SK-N-MC (cell line): ENCODE measurements at regions not wholly inside any gene's neighbourhood (a gene's known extent, or its start where the extent isn't known, plus 50 kb on each side); places are given as distances from the start of the nearest gene placed in this dataset.

ENCODE experiments used
- DNase-seq: peaks from one replicate; pipeline ENCODE4 v3.0.0-alpha.2; 2011; ENCODE audit warnings: low read depth, low spot score
- H3K27ac ChIP-seq: fragments of 200-600 bp; sonication (generic); 2 replicates; pipeline ENCODE4 v1.5.1; 2016; ENCODE audit warnings: mixed run types
- H3K36me3 ChIP-seq: fragments of 200-600 bp; sonication (generic); 2 replicates; pipeline ENCODE4 v1.6.1; 2017; ENCODE audit warnings: antibody characterized with exemption, low read length, mixed read lengths; ENCODE audit not compliant: insufficient read depth
- H3K4me3 ChIP-seq: fragments of 200-600 bp; sonication (generic); 2 replicates; pipeline ENCODE4 v1.5.1; 2016
- H3K9ac ChIP-seq: fragments of 200-600 bp; sonication (generic); 2 replicates; pipeline ENCODE4 v1.8.0; 2017; ENCODE audit warnings: mixed run types, mixed read lengths; ENCODE audit not compliant: insufficient read length
- H3K9me3 ChIP-seq: fragments of 200-600 bp; sonication (generic); 2 replicates; pipeline ENCODE4 v1.6.1; 2017; ENCODE audit warnings: low read depth, mild to moderate bottlenecking, antibody characterized with exemption, low read length, moderate library complexity, mixed read lengths
- EZH2 ChIP-seq: fragments of 200-600 bp; sonication (generic); IDR thresholded peaks from one replicate; pipeline ENCODE4 v1.6.1; 2017; ENCODE audit warnings: antibody characterized with exemption
- FOXP2 ChIP-seq: optimal IDR thresholded peaks from 2 replicates; pipeline ENCODE3; 2011; ENCODE audit warnings: mild to moderate bottlenecking, moderate library complexity; ENCODE audit not compliant: insufficient read depth; ENCODE audit errors: extremely low read length, control extremely low read depth
- POLR2AphosphoS5 ChIP-seq: IDR thresholded peaks from 2 replicates; pipeline ENCODE4 v1.6.1; 2012; ENCODE audit warnings: mild to moderate bottlenecking, low read depth, low read length, borderline replicate concordance

- H3K9ac ChIP-seq, result no peak overlapping the region
These were observed 127.4 kb upstream of the SFRP2 start for GRCh38 chr4:153916273-153916755.

DNA sequence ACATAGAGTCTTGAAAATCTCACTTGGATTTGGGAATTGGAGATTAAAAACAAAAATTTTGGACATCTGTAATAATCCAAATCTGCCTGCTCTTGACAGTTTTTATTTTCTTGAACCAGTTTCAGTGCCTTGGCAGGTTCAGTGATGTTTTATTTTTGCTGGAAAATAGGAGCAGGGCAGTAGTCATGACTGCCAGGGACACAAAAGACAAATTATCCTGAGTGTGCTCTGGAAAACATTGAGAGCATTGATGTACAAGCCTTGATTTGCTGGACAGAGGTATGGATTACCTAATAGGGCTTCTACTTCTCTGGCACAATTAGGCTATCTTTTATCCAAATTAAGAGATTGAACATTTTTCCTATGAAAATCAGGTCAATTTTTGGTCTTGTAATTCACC lies 123.4 kb upstream of the SFRP2 start:
- TF ChIP-seq EZH2 (no peak), POLR2AphosphoS5 (no peak), FOXP2 (no peak)
- no peaks in the 10 kb centered on the region for H3K36me3 ChIP-seq
- no peak for DNase-seq
- H3K27ac ChIP-seq, result no peak overlapping the region
- no peaks in the 10 kb centered on the region for H3K9me3 ChIP-seq
- H3K4me3 ChIP-seq, result no peak overlapping the region
- no peak overlapping the region for H3K9ac ChIP-seq

More at GRCh38 chr4:153916273-153916755, 127.4 kb upstream of the SFRP2 start:
- H3K4me3 ChIP-seq, result no peak overlapping the region
- no peak for TF ChIP-seq FOXP2
- no peak for TF ChIP-seq EZH2
- TF ChIP-seq POLR2AphosphoS5, result no peak
- DNase-seq, result no peak
- H3K36me3 ChIP-seq, result no peaks in the 10 kb centered on the region
- no peaks in the 10 kb centered on the region for H3K9me3 ChIP-seq
- no peak overlapping the region for H3K27ac ChIP-seq

GRCh38 chr4:153909672-153910071 lies 120.8 kb upstream of the SFRP2 start:
- no peaks in the 10 kb centered on the region for H3K9me3 ChIP-seq
- H3K27ac ChIP-seq, result no peak overlapping the region
- H3K4me3 ChIP-seq, result no peak overlapping the region
- no peak overlapping the region for H3K9ac ChIP-seq
- DNase-seq, result no peak
- no peaks in the 10 kb centered on the region for H3K36me3 ChIP-seq
- TF ChIP-seq FOXP2, result no peak
- TF ChIP-seq POLR2AphosphoS5, result no peak
- no peak for TF ChIP-seq EZH2

DNA sequence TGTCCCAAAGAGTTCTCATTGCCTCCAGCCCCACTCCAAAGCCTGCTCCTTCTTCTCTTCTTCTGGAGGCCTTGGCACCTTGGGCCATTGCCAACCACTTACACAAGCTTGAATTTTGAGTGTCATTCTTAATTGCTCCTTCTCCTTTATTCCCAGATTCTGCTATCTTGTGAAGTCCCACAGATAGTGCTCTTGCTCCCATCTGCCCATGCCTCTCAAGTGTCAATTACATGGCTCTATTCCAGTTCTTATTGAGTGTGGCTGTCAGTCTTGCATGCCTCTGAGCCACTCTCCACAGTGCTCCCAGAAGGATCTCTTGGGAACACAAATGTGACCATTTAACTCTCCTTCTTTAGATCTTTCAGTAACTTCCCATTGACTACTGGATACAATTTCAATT lies 117.3 kb upstream of the SFRP2 start:
- no peaks in the 10 kb centered on the region for H3K36me3 ChIP-seq
- no peak overlapping the region for H3K27ac ChIP-seq
- no peak for DNase-seq
- no peak overlapping the region for H3K9ac ChIP-seq
- H3K4me3 ChIP-seq, result no peak overlapping the region
- TF ChIP-seq FOXP2 (no peak), POLR2AphosphoS5 (no peak), EZH2 (no peak)
- no peaks in the 10 kb centered on the region for H3K9me3 ChIP-seq

- Histone ChIP-seq H3K9me3 (no peaks in the 10 kb centered on the region), H3K4me3 (no peak overlapping the region), H3K36me3 (no peaks in the 10 kb centered on the region), H3K27ac (no peak overlapping the region), H3K9ac (no peak overlapping the region)
- TF ChIP-seq FOXP2 (no peak), POLR2AphosphoS5 (no peak), EZH2 (no peak)
- DNase-seq, result no peak
These were observed 116.3 kb upstream of the SFRP2 start for GRCh38 chr4:153905231-153905630.

- no peak for TF ChIP-seq POLR2AphosphoS5
- TF ChIP-seq EZH2, result no peak
- TF ChIP-seq FOXP2, result no peak
- Histone ChIP-seq H3K9me3 (no peaks in the 10 kb centered on the region), H3K27ac (no peak overlapping the region), H3K9ac (no peak overlapping the region), H3K36me3 (no peaks in the 10 kb centered on the region), H3K4me3 (no peak overlapping the region)
- DNase-seq, result no peak
These were observed 115.1 kb upstream of the SFRP2 start for GRCh38 chr4:153904011-153904410.

DNA sequence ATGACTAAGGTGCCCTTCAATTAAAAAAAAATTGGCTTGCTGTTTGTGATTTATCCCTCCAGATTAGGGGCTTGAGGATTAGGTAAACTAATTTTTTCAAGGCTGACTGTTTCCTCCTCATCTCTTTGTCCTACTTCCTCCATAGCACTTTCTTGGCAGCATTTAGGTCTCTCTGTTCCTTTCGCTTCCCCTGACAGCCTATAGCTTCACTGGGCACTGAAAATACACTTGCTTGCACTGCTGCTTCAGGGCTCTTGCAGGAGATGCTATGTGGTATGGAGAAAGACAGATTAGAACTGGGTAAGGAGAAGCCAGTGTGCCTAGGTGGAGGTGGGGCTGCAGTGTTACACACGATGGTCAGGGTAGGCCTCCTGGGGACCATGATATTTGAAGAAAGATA lies 112.3 kb upstream of the SFRP2 start:
- DNase-seq, result no peak
- H3K4me3 ChIP-seq, result no peak overlapping the region
- no peaks in the 10 kb centered on the region for H3K9me3 ChIP-seq
- H3K9ac ChIP-seq, result no peak overlapping the region
- H3K36me3 ChIP-seq, result no peaks in the 10 kb centered on the region
- TF ChIP-seq EZH2 (no peak), FOXP2 (no peak), POLR2AphosphoS5 (no peak)
- no peak overlapping the region for H3K27ac ChIP-seq

DNA sequence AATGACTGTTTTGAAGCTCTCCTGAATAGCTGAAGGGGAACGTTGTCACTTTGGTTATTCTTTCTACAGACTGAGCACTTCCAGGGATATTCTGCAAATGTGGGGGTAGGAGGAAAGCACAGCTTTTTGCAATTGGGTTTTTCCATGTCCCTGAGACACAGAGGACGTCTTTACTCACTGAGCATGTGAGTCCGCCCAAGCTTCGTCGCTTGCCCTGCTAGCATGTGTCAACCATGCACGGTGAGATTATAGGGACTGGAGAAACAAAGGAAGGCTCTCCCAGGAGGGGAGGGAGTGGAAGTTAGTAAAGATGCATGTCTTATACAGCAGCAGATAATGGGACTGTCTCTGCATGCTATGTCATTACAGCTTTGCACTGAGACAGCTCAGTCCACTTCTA lies 111.5 kb upstream of the SFRP2 start:
- Histone ChIP-seq H3K27ac (no peak overlapping the region), H3K4me3 (no peak overlapping the region), H3K36me3 (no peaks in the 10 kb centered on the region), H3K9me3 (no peaks in the 10 kb centered on the region), H3K9ac (no peak overlapping the region)
- DNase-seq, result no peak
- TF ChIP-seq POLR2AphosphoS5 (no peak), EZH2 (no peak), FOXP2 (no peak)

DNA sequence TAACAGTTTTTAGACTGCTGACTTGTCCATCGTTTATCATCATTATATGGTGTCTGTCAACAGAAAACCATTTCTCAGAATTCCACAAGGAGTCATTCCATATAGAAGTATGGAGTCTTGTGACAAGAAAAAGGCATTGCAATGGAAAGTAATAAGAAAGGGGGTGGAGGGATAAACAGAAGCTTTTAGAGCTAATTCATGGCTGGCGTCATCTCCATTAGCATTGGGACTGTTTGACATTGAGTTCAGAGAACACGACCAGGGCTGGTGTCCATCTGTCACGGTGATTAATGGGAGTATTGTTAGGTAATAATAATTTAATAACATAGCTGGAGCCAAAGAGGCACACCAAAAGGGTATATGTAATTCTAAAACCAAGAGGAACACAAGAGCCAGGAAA lies 101.9 kb upstream of the SFRP2 start:
- H3K9me3 ChIP-seq, result no peaks in the 10 kb centered on the region
- H3K4me3 ChIP-seq, result no peak overlapping the region
- H3K27ac ChIP-seq, result no peak overlapping the region
- no peak for DNase-seq
- TF ChIP-seq POLR2AphosphoS5 (no peak), FOXP2 (no peak), EZH2 (no peak)
- H3K36me3 ChIP-seq, result no peaks in the 10 kb centered on the region
- no peak overlapping the region for H3K9ac ChIP-seq
